H1 (cell line): ENCODE measurements at regions not wholly inside any gene's neighbourhood (a gene's known extent, or its start where the extent isn't known, plus 50 kb on each side); places are given as distances from the start of the nearest gene placed in this dataset.

Experiments used
- CTCF ChIA-PET: fragments of 300-600 bp; sonication (Branson Sonifier 250); formaldehyde crosslinking; loops from one replicate; lab custom pipeline; 2021; ENCODE audit not compliant: partially characterized antibody; lab: Charles Lee
- POLR2A ChIA-PET: fragments of 300-600 bp; sonication (Branson Sonifier 250); formaldehyde crosslinking; loops from one replicate; lab custom pipeline; 2021; ENCODE audit warnings: inconsistent platforms; ENCODE audit not compliant: partially characterized antibody; lab: Charles Lee
- DNase-seq, 2 experiments: peaks; one replicate each; pipeline versions ENCODE4 v3.0.0 to v3.0.0-alpha.2; 2010 to 2022; ENCODE audit warnings: low spot score in 2 of 2, low read depth in 1 of 2, mixed read lengths in 1 of 2
- FAIRE-seq: peaks from 2 replicates; lab custom pipeline; 2011; peaks lifted over from hg19 to GRCh38; lab: Jason Lieb, UNC
- H2AFZ ChIP-seq: 2 replicates; pipeline ENCODE4 v1.8.1; 2012; ENCODE audit warnings: low read length, inconsistent platforms
- H2AK5ac ChIP-seq: 2 replicates; pipeline ENCODE4 v1.6.1; 2013; ENCODE audit warnings: low read depth, low read length
- H2BK120ac ChIP-seq: replicated peaks from 2 replicates; pipeline ENCODE3; 2013; ENCODE audit warnings: low read depth, low read length, inconsistent platforms
- H2BK12ac ChIP-seq: 2 replicates; pipeline ENCODE4 v1.6.1; 2013; ENCODE audit warnings: low read depth, low read length
- H2BK15ac ChIP-seq: 2 replicates; pipeline ENCODE4 v1.6.1; 2013; ENCODE audit warnings: low read length
- H2BK20ac ChIP-seq: 2 replicates; pipeline ENCODE4 v1.6.1; 2013; ENCODE audit warnings: low read length
- H2BK5ac ChIP-seq: 2 replicates; pipeline ENCODE4 v1.6.1; 2013; ENCODE audit warnings: low read depth, low read length
- H3K14ac ChIP-seq: 2 replicates; pipeline ENCODE4 v1.6.1; 2013; ENCODE audit warnings: inconsistent platforms; ENCODE audit not compliant: insufficient read length
- H3K18ac ChIP-seq: 2 replicates; pipeline ENCODE4 v1.6.1; 2013; ENCODE audit warnings: low read length; ENCODE audit errors: extremely low read depth
- H3K23ac ChIP-seq: 2 replicates; pipeline ENCODE4 v1.6.1; 2013; ENCODE audit warnings: inconsistent platforms; ENCODE audit not compliant: insufficient read length
- H3K23me2 ChIP-seq: 2 replicates; pipeline ENCODE4 v1.6.1; 2013; ENCODE audit warnings: low read depth, low read length
- H3K27ac ChIP-seq: 2 replicates; pipeline ENCODE4 v1.6.1; 2011; ENCODE audit warnings: low read depth, low read length, inconsistent platforms
- H3K27me3 ChIP-seq, 4 experiments: replicated peaks in 1 of 4; 1 replicate in 1 of 4; 2 replicates in 3 of 4; pipeline versions ENCODE4 v1.6.1 to v1.8.1; 2011 to 2013; ENCODE audit warnings: low read length in 3 of 4, mild to moderate bottlenecking in 3 of 4, inconsistent platforms in 2 of 4, mixed read lengths in 2 of 4, moderate library complexity in 1 of 4; ENCODE audit not compliant: control insufficient read depth in 3 of 4, insufficient read depth in 3 of 4; ENCODE audit errors: extremely low read depth in 1 of 4
- H3K36me3 ChIP-seq, 4 experiments: 2 replicates each; pipeline versions ENCODE4 v1.6.1 to v1.8.1; 2011 to 2013; ENCODE audit warnings: mild to moderate bottlenecking in 4 of 4, low read length in 3 of 4, moderate library complexity in 2 of 4, control low read depth in 1 of 4, inconsistent platforms in 1 of 4; ENCODE audit not compliant: insufficient read depth in 4 of 4, control insufficient read depth in 2 of 4
- H3K4ac ChIP-seq: replicated peaks from 2 replicates; pipeline ENCODE3; 2013; ENCODE audit warnings: low read length, low read depth, mixed read lengths, inconsistent platforms; ENCODE audit not compliant: insufficient read length
- H3K4me1 ChIP-seq, 4 experiments: replicated peaks in 1 of 4; 1 replicate in 1 of 4; 2 replicates in 3 of 4; pipeline versions ENCODE4 v1.6.1 to v1.8.1; 2011 to 2013; ENCODE audit warnings: low read length in 3 of 4, inconsistent platforms in 2 of 4, mixed read lengths in 1 of 4; ENCODE audit not compliant: insufficient read depth in 4 of 4, control insufficient read depth in 3 of 4
- H3K4me2 ChIP-seq, 2 experiments: 2 replicates each; pipeline versions ENCODE4 v1.6.1 to v1.8.1; 2011 to 2013; ENCODE audit warnings: low read depth in 2 of 2, low read length in 2 of 2, control low read depth in 1 of 2, inconsistent platforms in 1 of 2, mild to moderate bottlenecking in 1 of 2; ENCODE audit not compliant: insufficient read depth in 1 of 2
- H3K4me3 ChIP-seq, 4 experiments: fragments of 200-600, 300-600 bp in 1 of 4; sonication (generic), shearing (Covaris generic), sonication (Bioruptor Twin) in 1 of 4; 2 replicates each; pipeline versions ENCODE4 v1.5.1 to v1.8.1; 2011 to 2016; ENCODE audit warnings: low read length in 4 of 4, low read depth in 3 of 4, control low read depth in 2 of 4, inconsistent platforms in 2 of 4, mild to moderate bottlenecking in 2 of 4, mixed read lengths in 1 of 4, moderate library complexity in 1 of 4; ENCODE audit not compliant: insufficient read depth in 2 of 4; ENCODE audit errors: extremely low read depth in 1 of 4
- H3K56ac ChIP-seq: replicated peaks from 2 replicates; pipeline ENCODE3; 2013; ENCODE audit warnings: low read depth, mild to moderate bottlenecking, mixed read lengths, low read length, inconsistent platforms; ENCODE audit not compliant: insufficient read length
- H3K79me1 ChIP-seq: 2 replicates; pipeline ENCODE4 v1.6.1; 2013; ENCODE audit warnings: low read depth, low read length, control low read depth
- H3K79me2 ChIP-seq, 2 experiments: 2 replicates each; pipeline versions ENCODE4 v1.6.1 to v1.8.1; 2012 to 2013; ENCODE audit warnings: low read length in 2 of 2, mild to moderate bottlenecking in 2 of 2, inconsistent platforms in 1 of 2; ENCODE audit not compliant: insufficient read depth in 2 of 2, control insufficient read depth in 1 of 2
- H3K9ac ChIP-seq, 4 experiments: replicated peaks in 1 of 4; 1 replicate in 1 of 4; 2 replicates in 3 of 4; pipeline versions ENCODE4 v1.6.1 to v1.8.1; 2011 to 2013; ENCODE audit warnings: low read depth in 3 of 4, low read length in 3 of 4, control low read depth in 2 of 4, mild to moderate bottlenecking in 2 of 4, moderate library complexity in 2 of 4, inconsistent platforms in 1 of 4; ENCODE audit errors: extremely low read depth in 1 of 4
- H3K9me3 ChIP-seq, 2 experiments: 2 replicates each; pipeline versions ENCODE4 v1.6.1 to v1.8.1; 2012 to 2013; ENCODE audit warnings: mild to moderate bottlenecking in 2 of 2, moderate library complexity in 2 of 2, control low read depth in 1 of 2, inconsistent platforms in 1 of 2, low read depth in 1 of 2, low read length in 1 of 2, mixed read lengths in 1 of 2; ENCODE audit not compliant: insufficient read depth in 2 of 2
- H4K20me1 ChIP-seq, 2 experiments: replicated peaks in 1 of 2; 2 replicates each; pipeline versions ENCODE3 to v1.8.1; 2011 to 2013; ENCODE audit warnings: inconsistent platforms in 2 of 2, low read length in 2 of 2, mild to moderate bottlenecking in 1 of 2; ENCODE audit not compliant: insufficient read depth in 2 of 2, control insufficient read depth in 1 of 2
- H4K5ac ChIP-seq: 2 replicates; pipeline ENCODE4 v1.6.1; 2013; ENCODE audit warnings: low read length, low read depth, mixed read lengths, inconsistent platforms; ENCODE audit not compliant: insufficient read length
- H4K8ac ChIP-seq: 2 replicates; pipeline ENCODE4 v1.8.0; 2013; ENCODE audit warnings: mild to moderate bottlenecking, moderate library complexity, low read length, inconsistent platforms; ENCODE audit not compliant: insufficient read depth; ENCODE audit errors: extremely low read depth
- H4K91ac ChIP-seq: replicated peaks from 2 replicates; pipeline ENCODE3; 2013; ENCODE audit warnings: low read length, mixed read lengths, inconsistent platforms; ENCODE audit not compliant: insufficient read length
- BACH1 ChIP-seq: IDR thresholded peaks from 2 replicates; pipeline ENCODE4 v1.6.1; 2012; ENCODE audit warnings: low read length, improper control_type of control experiment
- BRCA1 ChIP-seq: IDR thresholded peaks from 2 replicates; pipeline ENCODE4 v1.6.1; 2012; ENCODE audit warnings: low read depth, low read length, improper control_type of control experiment
- EGR1 ChIP-seq: IDR thresholded peaks from 2 replicates; pipeline ENCODE4 v1.6.1; 2011; ENCODE audit warnings: low read depth, low read length, borderline replicate concordance
- FOSL1 ChIP-seq: IDR thresholded peaks from 2 replicates; pipeline ENCODE4 v1.6.1; 2011; ENCODE audit warnings: mild to moderate bottlenecking, low read depth, low read length, moderate library complexity; ENCODE audit not compliant: insufficient read depth
- KDM4A ChIP-seq: IDR thresholded peaks from one replicate; pipeline ENCODE4 v1.7.1; 2012; ENCODE audit warnings: low read depth, mild to moderate bottlenecking, moderate library complexity, low read length, inconsistent platforms; ENCODE audit not compliant: severe bottlenecking
- NANOG ChIP-seq: IDR thresholded peaks from 2 replicates; pipeline ENCODE4 v1.6.1; 2011; ENCODE audit warnings: low read length, low read depth, mild to moderate bottlenecking, inconsistent platforms; ENCODE audit not compliant: insufficient read depth, poor library complexity, severe bottlenecking
- NRF1 ChIP-seq: IDR thresholded peaks from 2 replicates; pipeline ENCODE4 v1.6.1; 2011; ENCODE audit warnings: mild to moderate bottlenecking, low read depth, low read length, improper control_type of control experiment
- SAP30 ChIP-seq: fragments of 300-600 bp; sonication (generic); IDR thresholded peaks from 2 replicates; pipeline ENCODE4 v1.7.1; 2012; ENCODE audit warnings: low read length, moderate library complexity, mild to moderate bottlenecking, inconsistent platforms; ENCODE audit not compliant: insufficient read depth, insufficient replicate concordance
- SIRT6 ChIP-seq: IDR thresholded peaks from one replicate; pipeline ENCODE4 v1.7.1; 2012; ENCODE audit warnings: low read length, inconsistent platforms
- SP4 ChIP-seq: IDR thresholded peaks from 2 replicates; pipeline ENCODE4 v1.6.1; 2012; ENCODE audit warnings: low read length, inconsistent platforms
- SRF ChIP-seq: IDR thresholded peaks from 2 replicates; pipeline ENCODE4 v1.6.1; 2011; ENCODE audit warnings: mild to moderate bottlenecking, low read depth, low read length, moderate library complexity
- TAF7 ChIP-seq: optimal IDR thresholded peaks from 2 replicates; pipeline ENCODE3; 2011; ENCODE audit warnings: low read depth, mild to moderate bottlenecking, inconsistent platforms, low read length, moderate library complexity, borderline replicate concordance
- YY1 ChIP-seq: IDR thresholded peaks from 2 replicates; pipeline ENCODE4 v1.6.1; 2011; ENCODE audit warnings: low read depth, mild to moderate bottlenecking, low read length
- WGBS, 2 experiments: shearing (Covaris generic) in 1 of 2; methylation state at CpG; one replicate each; pipeline versions ENCODE4 v1.1.6 to v1.1.7; 2013 to 2015; ENCODE audit warnings: low lambda C conversion rate in 2 of 2, mixed read lengths in 2 of 2, inconsistent platforms in 1 of 2, low coverage in 1 of 2, missing lambda C conversion rate in 1 of 2; ENCODE audit not compliant: insufficient replicate concordance in 2 of 2, insufficient coverage in 1 of 2, insufficient read length in 1 of 2; ENCODE audit errors: extremely low coverage in 1 of 2, missing lambda C conversion rate in 1 of 2; 5-methylcytosine and 5-hydroxymethylcytosine counted together
- TF ChIP-seq, protein P1 (sequence below): IDR thresholded peaks from 2 replicates; pipeline ENCODE4 v1.6.1; 2011; ENCODE audit warnings: low read length, improper control_type of control experiment

DNA sequence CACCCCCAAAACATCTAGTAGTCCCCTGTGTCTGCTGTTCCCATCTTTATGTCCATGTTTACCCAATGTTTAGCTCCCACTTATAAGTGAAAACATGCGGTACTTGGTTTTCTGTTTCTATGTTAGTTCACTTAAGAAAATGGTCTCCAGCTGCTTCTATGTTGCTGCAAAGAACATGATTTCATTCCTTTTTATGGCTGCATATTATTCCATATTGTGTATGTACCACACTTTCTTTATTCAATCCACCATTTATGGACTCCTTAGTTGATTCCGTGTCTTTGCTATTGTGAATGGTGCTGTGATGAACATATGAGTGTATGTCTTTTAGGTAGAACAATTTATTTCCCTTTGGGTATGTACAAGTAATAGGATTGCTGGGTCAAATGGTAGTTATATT lies 51.2 kb downstream of the GRK7 start:
- Histone ChIP-seq H2BK120ac (no peak overlapping the region), H2AFZ (no peak overlapping the region), H2AK5ac (no peak overlapping the region), H4K8ac (no peak overlapping the region), H3K27ac (no peak overlapping the region), H3K79me2 (no peaks in the 10 kb centered on the region), H3K27me3 (no peaks in the 10 kb centered on the region; a peak in 1 of 7 replicates), H3K4ac (no peak overlapping the region), H3K14ac (no peak overlapping the region), H2BK5ac (no peak overlapping the region), H3K4me2 (no peak overlapping the region), H3K36me3 (no peaks in the 10 kb centered on the region), H3K4me1 (peaks cover 0 to 2% (median 0%) of the 10 kb centered on the region in 4 experiments; a peak in 1 of 7 replicates), H2BK15ac (no peak overlapping the region), H3K18ac (no peak overlapping the region), H2BK12ac (no peak overlapping the region), H2BK20ac (no peak overlapping the region), H4K5ac (no peak overlapping the region), H3K9me3 (0 out of 4 replicates have a peak, but pooled peaks cover 0 to 5% of the 10 kb centered on the region in 2 experiments), H4K20me1 (peaks cover 0 to 1% of the 10 kb centered on the region in 2 experiments), H3K4me3 (no peak overlapping the region), H3K23me2 (no peaks in the 10 kb centered on the region; the same call in 1 of the 2 replicates), H3K56ac (no peak overlapping the region), H4K91ac (no peak overlapping the region), H3K79me1 (no peaks in the 10 kb centered on the region), H3K23ac (no peak overlapping the region), H3K9ac (no peak overlapping the region)
- WGBS, 2 experiments = 91% methylated on average over 2 of the region's 2 CpGs; no CpG with 5 or more reads in 1 of the 2 experiments
- POLR2A ChIA-PET = no interaction called here
- DNase-seq (no peak), FAIRE-seq (no peak)
- CTCF ChIA-PET = interaction anchor here (1.1 kb wide), 1 partner anchor 32 kb away, joined by 3 read pairs; no protein-coding TSS in a partner anchor
- TF ChIP-seq NANOG = no peak
- TF ChIP-seq NRF1 = no peak
- no peak for TF ChIP-seq BACH1
- TF ChIP-seq FOSL1 = no peak
- TF ChIP-seq, protein P1, sequence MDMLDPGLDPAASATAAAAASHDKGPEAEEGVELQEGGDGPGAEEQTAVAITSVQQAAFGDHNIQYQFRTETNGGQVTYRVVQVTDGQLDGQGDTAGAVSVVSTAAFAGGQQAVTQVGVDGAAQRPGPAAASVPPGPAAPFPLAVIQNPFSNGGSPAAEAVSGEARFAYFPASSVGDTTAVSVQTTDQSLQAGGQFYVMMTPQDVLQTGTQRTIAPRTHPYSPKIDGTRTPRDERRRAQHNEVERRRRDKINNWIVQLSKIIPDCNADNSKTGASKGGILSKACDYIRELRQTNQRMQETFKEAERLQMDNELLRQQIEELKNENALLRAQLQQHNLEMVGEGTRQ = no peak
- TF ChIP-seq YY1 = no peak
- no peak for TF ChIP-seq SP4
- no peak for TF ChIP-seq SAP30
- TF ChIP-seq TAF7 = no peak
- no peak for TF ChIP-seq SRF
- no peak for TF ChIP-seq EGR1
- no peak for TF ChIP-seq BRCA1
- no peak for TF ChIP-seq KDM4A
- TF ChIP-seq SIRT6 = no peak
